Spleen (tissue), 7 donors: ENCODE measurements at regions not wholly inside any gene's neighbourhood (a gene's known extent, or its start where the extent isn't known, plus 50 kb on each side); places are given as distances from the start of the nearest gene placed in this dataset.
"Not testable (repeated sequence)": the region's sequence is repeated elsewhere in the genome, so short reads cannot be mapped to it uniquely, and the experiment has no call there.

ENCODE experiments used
- CTCF ChIP-seq, 11 experiments: fragments of 200-600 bp in 7 of 11; fragments of 450-650 bp in 4 of 11; sonication (generic) in 4 of 11; IDR thresholded peaks in 8 of 11; conservative IDR thresholded peaks in 3 of 11; 1 replicate in 7 of 11; 2 replicates in 4 of 11; pipeline versions ENCODE4 v1.4.0 to v1.8.0; 2016 to 2021; ENCODE audit warnings: antibody characterized with exemption in 11 of 11, inconsistent platforms in 4 of 11, mild to moderate bottlenecking in 1 of 11
- POLR2A ChIP-seq, 3 donors: fragments of 450-650 bp; IDR thresholded peaks; one replicate each; pipeline ENCODE4 v1.5.1; 2017; ENCODE audit warnings: antibody characterized with exemption in 3 of 3, mild to moderate bottlenecking in 1 of 3
- donor health status: DM: no; HTN: no; CAD: no; lungs with moderate emphysema.
- donor health status: DM: no; HTN: no; CAD: no.
- donor health status: DM: no; HTN: no; CAD: no.

DNA sequence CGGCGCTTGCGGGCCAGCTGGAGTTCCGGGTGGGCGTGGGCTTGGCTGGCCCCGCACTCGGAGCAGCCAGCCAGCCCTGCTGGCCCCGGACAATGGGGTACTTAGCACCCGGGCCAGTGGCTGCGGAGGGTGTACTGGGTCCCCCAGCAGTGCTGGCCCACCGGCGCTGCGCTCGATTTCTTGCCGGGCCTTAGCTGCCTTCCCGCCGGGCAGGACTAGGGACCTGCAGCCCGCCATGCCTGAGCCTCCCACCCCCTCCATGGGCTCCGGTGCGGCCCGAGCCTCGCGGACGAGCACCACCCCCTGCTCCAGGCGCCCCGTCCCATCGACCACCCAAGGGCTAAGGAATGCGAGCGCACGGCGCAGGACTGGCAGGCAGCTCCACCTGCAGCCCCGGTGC lies 61.4 kb upstream of the CAPRIN1 start:
- TF ChIP-seq POLR2A (IDR thresholded peaks at IDR 0.05); CTCF (IDR thresholded peaks at IDR 0.05 in 8 of 11, conservative IDR thresholded peaks at IDR 0.05 in 3 of 11): not testable (repeated sequence)
